SK-N-SH (cell line): ENCODE measurements at regions not wholly inside any gene's neighbourhood (a gene's known extent, or its start where the extent isn't known, plus 50 kb on each side); places are given as distances from the start of the nearest gene placed in this dataset.

Experiments
- CTCF ChIA-PET: fragments of 300-600, 350-600 bp; formaldehyde crosslinking; extraction: SDS; loops from one replicate; lab custom pipeline; 2021; lab: Yijun Ruan, JAX
- POLR2A ChIA-PET: fragments of 350-600 bp; sonication (Branson Sonifier 250); formaldehyde crosslinking; extraction: SDS; loops from one replicate; lab custom pipeline; 2020; ENCODE audit warnings: antibody characterized with exemption, inconsistent platforms; lab: Yijun Ruan, JAX
- DNase-seq: peaks from one replicate; pipeline ENCODE4 v3.0.0; 2012
- H2AFZ ChIP-seq: fragments of 200-600 bp; sonication (generic); 2 replicates; pipeline ENCODE4 v1.8.1; 2016; ENCODE audit warnings: antibody characterized with exemption, mild to moderate bottlenecking, low read depth
- H3F3A ChIP-seq: fragments of 200-600 bp; sonication (generic); replicated peaks from 2 replicates; pipeline ENCODE3; 2016; ENCODE audit warnings: antibody characterized with exemption, mild to moderate bottlenecking; ENCODE audit not compliant: insufficient read depth
- H3K27ac ChIP-seq, 2 experiments: fragments of 200-500 bp in 1 of 2; fragments of 200-600 bp in 1 of 2; sonication (Bioruptor generic) in 1 of 2; sonication (generic), shearing (Covaris generic) in 1 of 2; 2 replicates each; pipeline versions ENCODE4 v1.5.1 to v1.6.1; 2014 to 2016; ENCODE audit warnings: low read depth in 2 of 2, inconsistent platforms in 1 of 2, low read length in 1 of 2, mild to moderate bottlenecking in 1 of 2, mixed read lengths in 1 of 2
- H3K27me3 ChIP-seq: fragments of 200-600 bp; sonication (generic), shearing (Covaris generic); 2 replicates; pipeline ENCODE4 v1.6.1; 2016; ENCODE audit warnings: mixed run types; ENCODE audit not compliant: insufficient read depth
- H3K36me3 ChIP-seq, 2 experiments: fragments of 200-500 bp in 1 of 2; fragments of 200-600 bp in 1 of 2; sonication (Bioruptor generic) in 1 of 2; sonication (generic) in 1 of 2; replicated peaks in 1 of 2; 2 replicates each; pipeline versions ENCODE3 to v1.5.1; 2014 to 2016; ENCODE audit warnings: low read length in 1 of 2, mild to moderate bottlenecking in 1 of 2; ENCODE audit not compliant: insufficient read depth in 2 of 2, control insufficient read depth in 1 of 2
- H3K4me1 ChIP-seq, 2 experiments: fragments of 200-500 bp in 1 of 2; fragments of 200-600 bp in 1 of 2; sonication (Bioruptor generic) in 1 of 2; sonication (generic), shearing (Covaris generic) in 1 of 2; 2 replicates each; pipeline versions ENCODE4 v1.5.1 to v1.6.1; 2014 to 2016; ENCODE audit warnings: low read depth in 1 of 2, low read length in 1 of 2, mixed run types in 1 of 2; ENCODE audit not compliant: insufficient read depth in 2 of 2, control insufficient read depth in 1 of 2
- H3K4me2 ChIP-seq: fragments of 200-600 bp; sonication (generic), shearing (Covaris generic); 2 replicates; pipeline ENCODE4 v1.6.1; 2017; ENCODE audit warnings: mixed run types
- H3K4me3 ChIP-seq, 2 experiments: fragments of 200-500 bp in 1 of 2; fragments of 200-600 bp in 1 of 2; sonication (Bioruptor generic) in 1 of 2; sonication (generic), shearing (Covaris generic) in 1 of 2; 2 replicates each; pipeline versions ENCODE4 v1.5.1 to v1.8.1; 2014 to 2016; ENCODE audit warnings: low read depth in 2 of 2, inconsistent platforms in 1 of 2, low read length in 1 of 2, mild to moderate bottlenecking in 1 of 2, mixed read lengths in 1 of 2, moderate library complexity in 1 of 2
- H3K79me2 ChIP-seq: fragments of 200-600 bp; sonication (generic); 2 replicates; pipeline ENCODE4 v1.8.1; 2017; ENCODE audit warnings: mild to moderate bottlenecking; ENCODE audit not compliant: insufficient read depth
- H3K9ac ChIP-seq: fragments of 200-600 bp; sonication (generic); 2 replicates; pipeline ENCODE4 v1.6.1; 2017; ENCODE audit warnings: mixed run types
- H3K9me2 ChIP-seq: fragments of 200-600 bp; sonication (generic); 2 replicates; pipeline ENCODE4 v1.6.1; 2017; ENCODE audit warnings: mixed run types
- H3K9me3 ChIP-seq: fragments of 200-600 bp; sonication (generic); 2 replicates; pipeline ENCODE4 v1.6.1; 2017; ENCODE audit warnings: mixed run types, mild to moderate bottlenecking, moderate library complexity
- H4K20me1 ChIP-seq: fragments of 200-600 bp; sonication (generic); 2 replicates; pipeline ENCODE4 v1.6.1; 2017; ENCODE audit warnings: mild to moderate bottlenecking, mixed run types; ENCODE audit not compliant: insufficient read depth
- GABPA ChIP-seq: IDR thresholded peaks from 2 replicates; pipeline ENCODE4 v1.4.0; 2012; ENCODE audit warnings: low read depth, mild to moderate bottlenecking
- GATA2 ChIP-seq: sonication (generic); formaldehyde crosslinking; IDR thresholded peaks from 2 replicates; pipeline ENCODE4 v1.5.0; 2020; ENCODE audit warnings: mild to moderate bottlenecking, missing genetic modification reagents
- IRF3 ChIP-seq: fragments of 150-350 bp; IDR thresholded peaks from 2 replicates; pipeline ENCODE4 v1.6.1; 2016; ENCODE audit warnings: mild to moderate bottlenecking, low read depth, low read length
- MAX ChIP-seq: IDR thresholded peaks from 2 replicates; pipeline ENCODE4 v1.4.0; 2012; ENCODE audit warnings: low read depth
- NFIC ChIP-seq: IDR thresholded peaks from 2 replicates; pipeline ENCODE4 v1.4.0; 2012; ENCODE audit warnings: borderline replicate concordance
- RFX5 ChIP-seq: IDR thresholded peaks from 2 replicates; pipeline ENCODE4 v1.6.1; 2012; ENCODE audit warnings: mild to moderate bottlenecking, improper control_type of control experiment, low read length
- RXRA ChIP-seq: IDR thresholded peaks from 2 replicates; pipeline ENCODE4 v1.4.0; 2012; ENCODE audit warnings: low read depth, mild to moderate bottlenecking, borderline replicate concordance
- SIN3A ChIP-seq: IDR thresholded peaks from 2 replicates; pipeline ENCODE4 v1.6.1; 2012; ENCODE audit warnings: low read depth, mild to moderate bottlenecking, low read length, moderate library complexity, borderline replicate concordance
- USF2 ChIP-seq: fragments of 150-350 bp; IDR thresholded peaks from 2 replicates; pipeline ENCODE4 v1.6.1; 2017; ENCODE audit warnings: antibody characterized with exemption, low read length, low read depth, borderline replicate concordance
- WGBS: methylation state at CpG from one replicate; pipeline ENCODE4 v1.1.6; 2017; ENCODE audit warnings: low lambda C conversion rate; 5-methylcytosine and 5-hydroxymethylcytosine counted together

- Histone ChIP-seq H3K4me1 (no peaks in the 10 kb centered on the region; a peak in 1 of 4 replicates), H3K27ac (no peak overlapping the region), H4K20me1 (no peaks in the 10 kb centered on the region), H3K36me3 (no peaks in the 10 kb centered on the region), H3K27me3 (no peaks in the 10 kb centered on the region), H3K9ac (no peak overlapping the region), H3K9me2 (no peaks in the 10 kb centered on the region), H3K4me2 (no peak overlapping the region), H3K79me2 (no peaks in the 10 kb centered on the region), H2AFZ (no peak overlapping the region), H3K4me3 (no peak overlapping the region), H3K9me3 (no peaks in the 10 kb centered on the region), H3F3A (no peaks in the 10 kb centered on the region)
- CTCF ChIA-PET: no interaction called here
- no peak for TF ChIP-seq MAX
- no peak for TF ChIP-seq RXRA
- TF ChIP-seq RFX5: no peak
- TF ChIP-seq NFIC: no peak
- no peak for TF ChIP-seq GATA2 (CRISPR knock-in tag)
- POLR2A ChIA-PET: no interaction called here
- DNase-seq: no peak
- WGBS: 65% methylated on average over 5 of the region's 5 CpGs
These were observed 132.1 kb downstream of the MAIP1 start for GRCh38 chr2:200087451-200087850.

- H2AFZ ChIP-seq: no peak overlapping the region
- H3K27ac ChIP-seq: no peak overlapping the region
- H3K27me3 ChIP-seq: no peaks in the 10 kb centered on the region
- H3K4me2 ChIP-seq: no peak overlapping the region
- CTCF ChIA-PET: interaction anchor here (0.6 to 1.4 kb wide), 4 partner anchors 10 to 69 kb away, joined by 3 to 4 read pairs (median 3); no protein-coding TSS in a partner anchor
- H3F3A ChIP-seq: no peaks in the 10 kb centered on the region
- no peaks in the 10 kb centered on the region for H3K36me3 ChIP-seq
- no peak overlapping the region for H3K4me3 ChIP-seq
- no peak for TF ChIP-seq USF2
- TF ChIP-seq IRF3: no peak
- no peak for TF ChIP-seq GABPA
- no peak for TF ChIP-seq SIN3A
- TF ChIP-seq, all 33 proteins: peak for 0
- no peaks in the 10 kb centered on the region for H3K79me2 ChIP-seq
- H3K9me3 ChIP-seq: no peaks in the 10 kb centered on the region
- H3K9me2 ChIP-seq: no peaks in the 10 kb centered on the region
- WGBS: 53% methylated on average over 6 of the region's 6 CpGs
- no peaks in the 10 kb centered on the region; a peak in 1 of 4 replicates for H3K4me1 ChIP-seq
- POLR2A ChIA-PET: no interaction called here
- H3K9ac ChIP-seq: no peak overlapping the region
- no peaks in the 10 kb centered on the region for H4K20me1 ChIP-seq
- DNase-seq: no peak
These were observed 133.8 kb downstream of the MAIP1 start for GRCh38 chr2:200089040-200089755.
